ENCODE measurements at regions not wholly inside any gene's neighbourhood (a gene's known extent, or its start where the extent isn't known, plus 50 kb on each side); places are given as distances from the start of the nearest gene placed in this dataset.
A peak's percentile ranks its signal among the peaks of the same experiment; 100 is the strongest.

- DNase-seq (no peak), ATAC-seq (no peak)
- no peaks in the 10 kb centered on the region for H3K36me3 Mint-ChIP-seq (ENCODE audit: low read depth)
- H3K9me3 Mint-ChIP-seq = no peaks in the 10 kb centered on the region
- H3K4me3 Mint-ChIP-seq = no peak overlapping the region
- peaks cover 7% of the 10 kb centered on the region for H3K4me1 Mint-ChIP-seq
- H3K27ac Mint-ChIP-seq = no peak overlapping the region
- H3K27me3 Mint-ChIP-seq = no peaks in the 10 kb centered on the region
These were observed 229.8 kb downstream of the SOX4 start for GRCh38 chr6:21823371-21823770.

- H3K4me1 Mint-ChIP-seq = peaks cover 7% of the 10 kb centered on the region
- no peaks in the 10 kb centered on the region for H3K9me3 Mint-ChIP-seq
- DNase-seq (no peak), ATAC-seq (no peak)
- H3K4me3 Mint-ChIP-seq = no peak overlapping the region
- H3K27ac Mint-ChIP-seq = no peak overlapping the region
- H3K27me3 Mint-ChIP-seq = no peaks in the 10 kb centered on the region
- no peaks in the 10 kb centered on the region for H3K36me3 Mint-ChIP-seq (ENCODE audit: low read depth)
These were observed 231.1 kb downstream of the SOX4 start for GRCh38 chr6:21824431-21825177.

GRCh38 chr6:21826023-21826422 is 232.5 kb downstream of the SOX4 start:
- H3K36me3 Mint-ChIP-seq (ENCODE audit: low read depth) = no peaks in the 10 kb centered on the region
- peaks cover 7% of the 10 kb centered on the region for H3K4me1 Mint-ChIP-seq
- H3K27ac Mint-ChIP-seq = no peak overlapping the region
- no peak overlapping the region for H3K4me3 Mint-ChIP-seq
- peaks cover 1% of the 10 kb centered on the region for H3K27me3 Mint-ChIP-seq
- ATAC-seq = no peak
- H3K9me3 Mint-ChIP-seq = no peaks in the 10 kb centered on the region
- no peak for DNase-seq

GRCh38 chr6:21826904-21827303 is 233.4 kb downstream of the SOX4 start:
- Mint-ChIP-seq H3K9me3 (no peaks in the 10 kb centered on the region), H3K27ac (peak overlapping the region; percentile 13), H3K27me3 (peaks cover 2% of the 10 kb centered on the region), H3K4me1 (peaks cover 13% of the 10 kb centered on the region), H3K4me3 (no peak overlapping the region), H3K36me3 (ENCODE audit: low read depth) (no peaks in the 10 kb centered on the region)
- ATAC-seq = peak; percentile 48
- DNase-seq = no peak

- peak overlapping the region; percentile 13 for H3K27ac Mint-ChIP-seq
- peaks cover 13% of the 10 kb centered on the region for H3K4me1 Mint-ChIP-seq
- H3K9me3 Mint-ChIP-seq = no peaks in the 10 kb centered on the region
- H3K36me3 Mint-ChIP-seq (ENCODE audit: low read depth) = no peaks in the 10 kb centered on the region
- H3K27me3 Mint-ChIP-seq = peaks cover 5% of the 10 kb centered on the region
- no peak overlapping the region for H3K4me3 Mint-ChIP-seq
- DNase-seq (no peak), ATAC-seq (peak; percentile 65)
These were observed 234.1 kb downstream of the SOX4 start for GRCh38 chr6:21827425-21828202.

GRCh38 chr6:21828704-21829103 is 235.2 kb downstream of the SOX4 start:
- peaks cover 8% of the 10 kb centered on the region for H3K27me3 Mint-ChIP-seq
- H3K27ac Mint-ChIP-seq = no peak overlapping the region

GRCh38 chr6:21829126-21829525 is 235.6 kb downstream of the SOX4 start:
- Mint-ChIP-seq H3K27me3 (peaks cover 8% of the 10 kb centered on the region), H3K27ac (no peak overlapping the region), H3K4me1 (peaks cover 13% of the 10 kb centered on the region), H3K36me3 (ENCODE audit: low read depth) (no peaks in the 10 kb centered on the region), H3K9me3 (no peaks in the 10 kb centered on the region), H3K4me3 (no peak overlapping the region)
- DNase-seq (no peak), ATAC-seq (no peak)

More at GRCh38 chr6:21828704-21829103, 235.2 kb downstream of the SOX4 start:
- DNase-seq = no peak
- ATAC-seq = no peak
- no peak overlapping the region for H3K4me3 Mint-ChIP-seq
- peaks cover 13% of the 10 kb centered on the region for H3K4me1 Mint-ChIP-seq
- H3K36me3 Mint-ChIP-seq (ENCODE audit: low read depth) = no peaks in the 10 kb centered on the region
- no peaks in the 10 kb centered on the region for H3K9me3 Mint-ChIP-seq

GRCh38 chr6:21831521-21832291 is 238.2 kb downstream of the SOX4 start:
- Mint-ChIP-seq H3K27me3 (peaks cover 8% of the 10 kb centered on the region), H3K4me1 (peaks cover 30% of the 10 kb centered on the region), H3K4me3 (peak overlapping the region; percentile 28), H3K9me3 (no peaks in the 10 kb centered on the region), H3K27ac (peak overlapping the region; percentile 34), H3K36me3 (ENCODE audit: low read depth) (no peaks in the 10 kb centered on the region)
- no peak for ATAC-seq
- DNase-seq = no peak

- no peaks in the 10 kb centered on the region for H3K36me3 Mint-ChIP-seq (ENCODE audit: low read depth)
- H3K27me3 Mint-ChIP-seq = peaks cover 7% of the 10 kb centered on the region
- no peak overlapping the region for H3K27ac Mint-ChIP-seq
- peaks cover 27% of the 10 kb centered on the region for H3K4me1 Mint-ChIP-seq
- H3K9me3 Mint-ChIP-seq = no peaks in the 10 kb centered on the region
- H3K4me3 Mint-ChIP-seq = no peak overlapping the region
- no peak for DNase-seq
- ATAC-seq = no peak
These were observed 242.7 kb downstream of the SOX4 start for GRCh38 chr6:21836277-21836676.

- H3K9me3 Mint-ChIP-seq = no peaks in the 10 kb centered on the region
- no peak for ATAC-seq
- DNase-seq = no peak
- no peak overlapping the region for H3K4me3 Mint-ChIP-seq
- H3K36me3 Mint-ChIP-seq (ENCODE audit: low read depth) = no peaks in the 10 kb centered on the region
- H3K27ac Mint-ChIP-seq = no peak overlapping the region
- peaks cover 24% of the 10 kb centered on the region for H3K4me1 Mint-ChIP-seq
- H3K27me3 Mint-ChIP-seq = peaks cover 7% of the 10 kb centered on the region
These were observed 243.3 kb downstream of the SOX4 start for GRCh38 chr6:21836772-21837425.

- Mint-ChIP-seq H3K4me1 (peaks cover 16% of the 10 kb centered on the region), H3K27me3 (no peaks in the 10 kb centered on the region), H3K36me3 (ENCODE audit: low read depth) (no peaks in the 10 kb centered on the region), H3K9me3 (no peaks in the 10 kb centered on the region), H3K4me3 (no peak overlapping the region), H3K27ac (no peak overlapping the region)
- no peak for DNase-seq
- ATAC-seq = no peak
These were observed 246.9 kb downstream of the SOX4 start for GRCh38 chr6:21840428-21840827.

GRCh38 chr6:21842875-21843645 is 249.5 kb downstream of the SOX4 start:
- H3K4me1 Mint-ChIP-seq = peaks cover 16% of the 10 kb centered on the region
- no peak overlapping the region for H3K4me3 Mint-ChIP-seq
- no peaks in the 10 kb centered on the region for H3K9me3 Mint-ChIP-seq
- ATAC-seq = no peak
- no peak overlapping the region for H3K27ac Mint-ChIP-seq
- peaks cover 3% of the 10 kb centered on the region for H3K27me3 Mint-ChIP-seq
- no peaks in the 10 kb centered on the region for H3K36me3 Mint-ChIP-seq (ENCODE audit: low read depth)
- DNase-seq = no peak

- Mint-ChIP-seq H3K9me3 (peaks cover 4% of the 10 kb centered on the region), H3K27me3 (peaks cover 3% of the 10 kb centered on the region), H3K4me1 (peaks cover 17% of the 10 kb centered on the region), H3K27ac (no peak overlapping the region), H3K36me3 (ENCODE audit: low read depth) (no peaks in the 10 kb centered on the region), H3K4me3 (no peak overlapping the region)
- no peak for DNase-seq
- no peak for ATAC-seq
These were observed 250.8 kb downstream of the SOX4 start for GRCh38 chr6:21844120-21844917.

Measured in activated naive CD8-positive, alpha-beta T cell treated with anti-CD3 and anti-CD28 coated beads, Interleukin-2, amount 50 U/mL, for 24 hours (primary cell).